ENCODE measurements at regions not wholly inside any gene's neighbourhood (a gene's known extent, or its start where the extent isn't known, plus 50 kb on each side); places are given as distances from the start of the nearest gene placed in this dataset.
A peak's percentile ranks its signal among the peaks of the same experiment; 100 is the strongest.

GRCh38 chr10:29685506-29685905 is 50.7 kb upstream of the SVIL start:
- Mint-ChIP-seq H3K36me3 (ENCODE audit: insufficient read depth in 1 of 3, low read depth in 3 of 3) (peaks cover 13 to 26% (median 19%) of the 10 kb centered on the region in 3 experiments; a peak in 6 of 7 replicates), H3K27ac (0 out of 7 replicates have a peak overlapping the region, but pooled peaks of 1 of the 3 experiments have one; percentile 23), H3K27me3 (ENCODE audit: low read depth) (no peaks in the 10 kb centered on the region), H3K9me3 (no peaks in the 10 kb centered on the region; a peak in 1 of 5 replicates), H3K4me3 (no peak overlapping the region), H3K4me1 (peaks cover 55 to 64% of the 10 kb centered on the region in 2 experiments)
- Histone ChIP-seq H2BK15ac (ENCODE audit: low read depth, low read length) (no peak overlapping the region), H3K27ac (ENCODE audit: insufficient read length, low read depth, low read length) (no peak overlapping the region), H2AK5ac (ENCODE audit: insufficient read length, low read length) (no peak overlapping the region), H3K79me1 (ENCODE audit: insufficient read depth, low read depth, low read length, poor library complexity, severe bottlenecking) (no peaks in the 10 kb centered on the region), H2BK120ac (ENCODE audit: low read depth, low read length, poor library complexity, severe bottlenecking) (no peak overlapping the region), H2BK5ac (ENCODE audit: insufficient read length, low read length) (no peak overlapping the region), H2AFZ (ENCODE audit: low read length) (no peak overlapping the region), H4K20me1 (ENCODE audit: control insufficient read depth, insufficient read depth, insufficient read length) (no peaks in the 10 kb centered on the region), H3K79me2 (ENCODE audit: insufficient read depth, low read length) (no peaks in the 10 kb centered on the region), H3K18ac (ENCODE audit: insufficient read length, low read depth, low read length) (no peak overlapping the region), H4K8ac (replicated peaks; ENCODE audit: insufficient read length, low read depth, low read length) (no peak overlapping the region), H2BK12ac (ENCODE audit: insufficient read length, low read depth, low read length) (no peak overlapping the region), H3K27me3 (ENCODE audit: insufficient read depth, low read length) (no peaks in the 10 kb centered on the region), H3T11ph (ENCODE audit: low read length) (no peak overlapping the region), H3K4me1 (ENCODE audit: insufficient read depth, low read length) (peaks cover 3% of the 10 kb centered on the region; the same call in 1 of the 2 replicates), H3K14ac (ENCODE audit: insufficient read depth, low read length) (no peak overlapping the region), H3K9ac (ENCODE audit: extremely low read depth, insufficient read length, low read length) (no peak overlapping the region), H4K91ac (ENCODE audit: insufficient read length, low read depth, low read length) (no peak overlapping the region), H3K56ac (ENCODE audit: insufficient read length, low read depth, low read length) (no peak overlapping the region), H2BK20ac (ENCODE audit: low read depth, low read length, poor library complexity, severe bottlenecking) (no peak overlapping the region), H3K4me2 (ENCODE audit: insufficient read depth, insufficient read length, low read length) (no peak overlapping the region), H3K23me2 (ENCODE audit: insufficient read length, low read depth, low read length, poor library complexity, severe bottlenecking) (no peaks in the 10 kb centered on the region), H3K4ac (ENCODE audit: low read depth, low read length) (no peak overlapping the region), H3K9me3 (ENCODE audit: control insufficient read depth, low read depth, low read length) (no peaks in the 10 kb centered on the region), H4K5ac (ENCODE audit: insufficient read length, low read depth, low read length) (no peak overlapping the region), H3K23ac (ENCODE audit: insufficient read length, low read depth, low read length) (no peak overlapping the region)
- no peak for DNase-seq
- no CpG with 5 or more reads among the region's 4 CpGs for WGBS (ENCODE audit: extremely low coverage, insufficient read length, low lambda C conversion rate)
- TF ChIP-seq CTCF (conservative IDR thresholded peaks at IDR 0.05), result no peak
